ENCODE measurements at regions not wholly inside any gene's neighbourhood (a gene's known extent, or its start where the extent isn't known, plus 50 kb on each side); places are given as distances from the start of the nearest gene placed in this dataset.

GRCh38 chr5:174665347-174665746 lies 59.0 kb upstream of the MSX2 start:
- Histone ChIP-seq H3K27me3 (ENCODE audit: control insufficient read depth in 2 of 2, insufficient read depth in 1 of 2, low read length in 1 of 2) (no peaks in the 10 kb centered on the region), H3K4me1 (ENCODE audit: control insufficient read depth in 2 of 2, insufficient read depth in 2 of 2, low read length in 2 of 2) (no peaks in the 10 kb centered on the region), H3K9me3 (ENCODE audit: control insufficient read depth in 2 of 2, insufficient read depth in 1 of 2, low read length in 1 of 2) (no peaks in the 10 kb centered on the region), H3K4me3 (ENCODE audit: low read length in 2 of 2) (no peak overlapping the region), H3K27ac (ENCODE audit: low read depth in 1 of 2, low read length in 1 of 2) (no peak overlapping the region), H3K36me3 (ENCODE audit: control insufficient read depth in 2 of 2, insufficient read depth in 2 of 2, low read length in 1 of 2) (no peaks in the 10 kb centered on the region)
- 75% methylated on average over 2 of the region's 2 CpGs for WGBS
- no peak for DNase-seq (ENCODE audit: low read depth in 6 of 9, low spot score in 9 of 9)

DNA sequence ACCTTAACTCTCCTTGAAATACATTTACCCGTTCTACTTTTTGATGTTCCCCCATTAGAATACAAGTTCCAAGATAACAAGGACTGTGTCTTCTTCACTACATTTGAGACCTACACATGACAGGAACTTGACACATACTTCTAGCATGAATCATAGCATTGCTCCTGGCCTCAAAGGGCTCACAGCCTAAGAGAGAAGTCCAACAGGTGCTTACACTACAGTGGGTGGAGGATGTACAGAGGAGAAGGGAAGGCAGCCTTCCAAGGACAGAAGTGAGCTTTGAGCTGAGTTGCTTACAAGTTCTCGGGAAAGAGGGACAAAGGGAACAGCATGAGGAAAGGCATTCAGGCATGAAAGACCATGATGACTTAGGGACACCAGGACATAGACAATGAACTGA lies 56.9 kb upstream of the MSX2 start:
- Histone ChIP-seq H3K4me3 (ENCODE audit: low read length in 2 of 2) (no peak overlapping the region), H3K27ac (ENCODE audit: low read depth in 1 of 2, low read length in 1 of 2) (no peak overlapping the region), H3K9me3 (ENCODE audit: control insufficient read depth in 2 of 2, insufficient read depth in 1 of 2, low read length in 1 of 2) (no peaks in the 10 kb centered on the region), H3K27me3 (ENCODE audit: control insufficient read depth in 2 of 2, insufficient read depth in 1 of 2, low read length in 1 of 2) (no peaks in the 10 kb centered on the region), H3K36me3 (ENCODE audit: control insufficient read depth in 2 of 2, insufficient read depth in 2 of 2, low read length in 1 of 2) (no peaks in the 10 kb centered on the region), H3K4me1 (ENCODE audit: control insufficient read depth in 2 of 2, insufficient read depth in 2 of 2, low read length in 2 of 2) (no peaks in the 10 kb centered on the region)
- WGBS = 90% methylated on average over 2 of the region's 2 CpGs
- DNase-seq (ENCODE audit: low read depth in 6 of 9, low spot score in 9 of 9) = no peak

- Histone ChIP-seq H3K4me3 (ENCODE audit: low read length in 2 of 2) (no peak overlapping the region), H3K36me3 (ENCODE audit: control insufficient read depth in 2 of 2, insufficient read depth in 2 of 2, low read length in 1 of 2) (no peaks in the 10 kb centered on the region), H3K27me3 (ENCODE audit: control insufficient read depth in 2 of 2, insufficient read depth in 1 of 2, low read length in 1 of 2) (no peaks in the 10 kb centered on the region), H3K9me3 (ENCODE audit: control insufficient read depth in 2 of 2, insufficient read depth in 1 of 2, low read length in 1 of 2) (no peaks in the 10 kb centered on the region), H3K27ac (ENCODE audit: low read depth in 1 of 2, low read length in 1 of 2) (no peak overlapping the region), H3K4me1 (ENCODE audit: control insufficient read depth in 2 of 2, insufficient read depth in 2 of 2, low read length in 2 of 2) (no peaks in the 10 kb centered on the region)
- 91% methylated on average over 5 of the region's 5 CpGs for WGBS
- DNase-seq (ENCODE audit: low read depth in 6 of 9, low spot score in 9 of 9) = no peak
These were observed 56.0 kb upstream of the MSX2 start for GRCh38 chr5:174668349-174668748.

All from thymus (tissue), 11 donors.